OCI-LY3 (cell line): ENCODE measurements at regions not wholly inside any gene's neighbourhood (a gene's known extent, or its start where the extent isn't known, plus 50 kb on each side); places are given as distances from the start of the nearest gene placed in this dataset.
"Not testable (repeated sequence)": the region's sequence is repeated elsewhere in the genome, so short reads cannot be mapped to it uniquely, and the experiment has no call there.

ENCODE experiments used
- CTCF ChIP-seq: fragments of 200-600, 300-600 bp; sonication (generic); IDR thresholded peaks from 2 replicates; pipeline ENCODE4 v1.5.1; 2014; ENCODE audit warnings: antibody characterized with exemption, low read length, low read depth
- EZH2phosphoT487 ChIP-seq: fragments of 200-600 bp; shearing (Covaris generic); IDR thresholded peaks from 2 replicates; pipeline ENCODE4 v1.6.1; 2018; ENCODE audit warnings: antibody characterized with exemption, mixed run types, low read depth

GRCh38 chr9:12333966-12334365, 359.2 kb upstream of the TYRP1 start:
- TF ChIP-seq CTCF, EZH2phosphoT487: not testable (repeated sequence)
